Fibroblast of lung (primary cell): ENCODE measurements at regions not wholly inside any gene's neighbourhood (a gene's known extent, or its start where the extent isn't known, plus 50 kb on each side); places are given as distances from the start of the nearest gene placed in this dataset.

ENCODE experiments used
- EZH2 ChIP-seq: IDR thresholded peaks from 2 replicates; pipeline ENCODE4 v1.5.1; 2012; ENCODE audit warnings: low read length, control low read depth, mild to moderate bottlenecking; ENCODE audit errors: missing control alignments
- TF ChIP-seq, protein P1 (sequence below), 2 donors: IDR thresholded peaks in 1 of 2; conservative IDR thresholded peaks in 1 of 2; 1 replicate in 1 of 2; 2 replicates in 1 of 2; pipeline ENCODE4 v1.5.1; 2011 to 2012; ENCODE audit warnings: low read length in 2 of 2, control low read depth in 1 of 2, inconsistent platforms in 1 of 2, low read depth in 1 of 2, mild to moderate bottlenecking in 1 of 2

GRCh38 chr9:107969141-107969540 lies 479.6 kb upstream of the KLF4 start:
- TF ChIP-seq, protein P1, sequence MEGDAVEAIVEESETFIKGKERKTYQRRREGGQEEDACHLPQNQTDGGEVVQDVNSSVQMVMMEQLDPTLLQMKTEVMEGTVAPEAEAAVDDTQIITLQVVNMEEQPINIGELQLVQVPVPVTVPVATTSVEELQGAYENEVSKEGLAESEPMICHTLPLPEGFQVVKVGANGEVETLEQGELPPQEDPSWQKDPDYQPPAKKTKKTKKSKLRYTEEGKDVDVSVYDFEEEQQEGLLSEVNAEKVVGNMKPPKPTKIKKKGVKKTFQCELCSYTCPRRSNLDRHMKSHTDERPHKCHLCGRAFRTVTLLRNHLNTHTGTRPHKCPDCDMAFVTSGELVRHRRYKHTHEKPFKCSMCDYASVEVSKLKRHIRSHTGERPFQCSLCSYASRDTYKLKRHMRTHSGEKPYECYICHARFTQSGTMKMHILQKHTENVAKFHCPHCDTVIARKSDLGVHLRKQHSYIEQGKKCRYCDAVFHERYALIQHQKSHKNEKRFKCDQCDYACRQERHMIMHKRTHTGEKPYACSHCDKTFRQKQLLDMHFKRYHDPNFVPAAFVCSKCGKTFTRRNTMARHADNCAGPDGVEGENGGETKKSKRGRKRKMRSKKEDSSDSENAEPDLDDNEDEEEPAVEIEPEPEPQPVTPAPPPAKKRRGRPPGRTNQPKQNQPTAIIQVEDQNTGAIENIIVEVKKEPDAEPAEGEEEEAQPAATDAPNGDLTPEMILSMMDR (conservative IDR thresholded peaks at IDR 0.05 in 1 of 2, IDR thresholded peaks at IDR 0.05 in 1 of 2; ENCODE audit: low read depth in 1 of 2, low read length in 2 of 2): no peak
- no peak for TF ChIP-seq EZH2
